Adrenal gland (tissue), 5 donors: ENCODE measurements at regions not wholly inside any gene's neighbourhood (a gene's known extent, or its start where the extent isn't known, plus 50 kb on each side); places are given as distances from the start of the nearest gene placed in this dataset.

Source experiments
- POLR2A ChIP-seq, 2 donors: fragments of 450-650 bp; IDR thresholded peaks; one replicate each; pipeline ENCODE4 v1.6.1; 2017; ENCODE audit warnings: antibody characterized with exemption in 2 of 2, mild to moderate bottlenecking in 2 of 2, moderate library complexity in 1 of 2
- TF ChIP-seq, protein P1 (sequence below), 6 experiments: fragments of 450-650 bp in 4 of 6; fragments of 200-600 bp in 2 of 6; sonication (generic) in 1 of 6; IDR thresholded peaks; 1 replicate in 5 of 6; 2 replicates in 1 of 6; pipeline versions ENCODE4 v1.5.1 to v1.8.0; 2016 to 2021; ENCODE audit warnings: antibody characterized with exemption in 6 of 6, mild to moderate bottlenecking in 2 of 6, moderate library complexity in 1 of 6
- donor health status: DM: no; HTN: no; CAD: no.

DNA sequence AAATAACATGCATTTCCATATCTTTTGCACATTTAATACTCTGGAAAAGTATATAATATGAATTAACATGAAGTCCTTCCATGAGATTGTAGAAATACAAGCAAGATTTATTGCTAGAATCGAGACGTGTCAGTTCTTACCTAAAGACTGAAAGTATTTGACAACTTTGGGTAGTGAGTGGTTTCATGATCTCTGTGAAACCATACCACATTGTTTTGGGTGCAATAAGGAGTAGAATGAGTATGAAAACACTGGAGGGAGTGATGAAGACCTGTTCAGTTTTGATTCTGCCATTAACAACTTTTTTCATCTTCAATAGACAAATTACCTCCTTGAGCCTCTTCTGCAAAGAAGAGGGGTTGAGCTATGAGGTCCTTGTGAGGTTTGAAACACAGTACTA lies 133.7 kb downstream of the NUDT12 start:
- no peak for TF ChIP-seq POLR2A (IDR thresholded peaks at IDR 0.05)
- TF ChIP-seq, protein P1, sequence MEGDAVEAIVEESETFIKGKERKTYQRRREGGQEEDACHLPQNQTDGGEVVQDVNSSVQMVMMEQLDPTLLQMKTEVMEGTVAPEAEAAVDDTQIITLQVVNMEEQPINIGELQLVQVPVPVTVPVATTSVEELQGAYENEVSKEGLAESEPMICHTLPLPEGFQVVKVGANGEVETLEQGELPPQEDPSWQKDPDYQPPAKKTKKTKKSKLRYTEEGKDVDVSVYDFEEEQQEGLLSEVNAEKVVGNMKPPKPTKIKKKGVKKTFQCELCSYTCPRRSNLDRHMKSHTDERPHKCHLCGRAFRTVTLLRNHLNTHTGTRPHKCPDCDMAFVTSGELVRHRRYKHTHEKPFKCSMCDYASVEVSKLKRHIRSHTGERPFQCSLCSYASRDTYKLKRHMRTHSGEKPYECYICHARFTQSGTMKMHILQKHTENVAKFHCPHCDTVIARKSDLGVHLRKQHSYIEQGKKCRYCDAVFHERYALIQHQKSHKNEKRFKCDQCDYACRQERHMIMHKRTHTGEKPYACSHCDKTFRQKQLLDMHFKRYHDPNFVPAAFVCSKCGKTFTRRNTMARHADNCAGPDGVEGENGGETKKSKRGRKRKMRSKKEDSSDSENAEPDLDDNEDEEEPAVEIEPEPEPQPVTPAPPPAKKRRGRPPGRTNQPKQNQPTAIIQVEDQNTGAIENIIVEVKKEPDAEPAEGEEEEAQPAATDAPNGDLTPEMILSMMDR (IDR thresholded peaks at IDR 0.05), result no peak
